ENCODE measurements at regions not wholly inside any gene's neighbourhood (a gene's known extent, or its start where the extent isn't known, plus 50 kb on each side); places are given as distances from the start of the nearest gene placed in this dataset.

DNA sequence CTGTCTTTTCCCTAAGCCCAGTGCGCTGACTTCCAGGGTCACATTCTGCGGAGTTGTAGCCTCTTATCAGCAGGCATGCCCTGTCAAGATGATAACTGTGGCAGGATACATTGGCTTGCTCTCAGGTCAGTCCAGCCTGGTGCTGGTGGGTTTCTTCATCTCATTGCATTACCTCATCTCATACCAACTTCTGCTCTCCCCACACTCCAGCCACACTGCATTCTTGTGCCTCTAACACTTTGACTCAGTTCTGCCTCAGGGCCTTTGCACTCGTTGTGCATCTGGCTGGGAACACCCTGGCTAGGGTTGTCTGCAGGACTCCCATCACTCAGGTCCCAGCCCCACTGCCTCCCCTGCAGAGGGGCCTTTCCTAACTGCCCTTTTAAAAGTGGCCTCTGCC is 110.3 kb upstream of the BACH2 start:
- Histone ChIP-seq H3K4me3 (ENCODE audit: low read depth in 2 of 2, low read length in 1 of 2) (no peak overlapping the region), H3F3A (replicated peaks; ENCODE audit: insufficient read depth) (no peaks in the 10 kb centered on the region), H3K9ac (no peak overlapping the region), H3K9me2 (no peaks in the 10 kb centered on the region), H3K27ac (ENCODE audit: low read depth in 2 of 2, low read length in 1 of 2) (no peak overlapping the region), H3K79me2 (ENCODE audit: insufficient read depth) (no peaks in the 10 kb centered on the region), H3K4me1 (ENCODE audit: control insufficient read depth in 1 of 2, insufficient read depth in 2 of 2, low read depth in 1 of 2, low read length in 1 of 2) (peaks cover 0 to 11% of the 10 kb centered on the region in 2 experiments; a peak in 2 of 4 replicates), H3K9me3 (no peaks in the 10 kb centered on the region), H4K20me1 (ENCODE audit: insufficient read depth) (no peaks in the 10 kb centered on the region), H3K36me3 (replicated peaks in 1 of 2; ENCODE audit: control insufficient read depth in 1 of 2, insufficient read depth in 2 of 2, low read length in 1 of 2) (no peaks in the 10 kb centered on the region), H3K27me3 (ENCODE audit: insufficient read depth) (no peaks in the 10 kb centered on the region), H3K4me2 (no peak overlapping the region), H2AFZ (ENCODE audit: low read depth) (no peak overlapping the region)
- ChIA-PET POLR2A (no interaction called here), CTCF (interaction anchor here (2.5 to 3.3 kb wide), 2 partner anchors 14 to 72 kb away, joined by 11 to 13 read pairs; no protein-coding TSS in a partner anchor)
- TF ChIP-seq RAD21 (IDR thresholded peaks at IDR 0.05; ENCODE audit: low read length) (no peak), FOSL2 (IDR thresholded peaks at IDR 0.05; ENCODE audit: borderline replicate concordance, low read depth) (no peak), TAF1 (IDR thresholded peaks at IDR 0.05; ENCODE audit: borderline replicate concordance, low read depth, low read length) (no peak), EP300 (IDR thresholded peaks at IDR 0.05; ENCODE audit: borderline replicate concordance in 1 of 2, low read depth in 1 of 2, low read length in 1 of 2) (no peak), MAX (IDR thresholded peaks at IDR 0.05; ENCODE audit: low read depth) (no peak), SIN3A (IDR thresholded peaks at IDR 0.05; ENCODE audit: borderline replicate concordance, low read depth, low read length) (no peak), MXI1 (IDR thresholded peaks at IDR 0.05; ENCODE audit: low read depth, low read length) (no peak), ELF1 (IDR thresholded peaks at IDR 0.05) (no peak), TCF12 (IDR thresholded peaks at IDR 0.05) (no peak), RFX5 (IDR thresholded peaks at IDR 0.05; ENCODE audit: low read length) (no peak), MEF2A (IDR thresholded peaks at IDR 0.05; ENCODE audit: borderline replicate concordance, low read depth) (no peak), YY1 (IDR thresholded peaks at IDR 0.05; ENCODE audit: low read depth) (no peak), RXRA (IDR thresholded peaks at IDR 0.05; ENCODE audit: borderline replicate concordance, low read depth) (no peak)
- TF ChIP-seq, protein P1, sequence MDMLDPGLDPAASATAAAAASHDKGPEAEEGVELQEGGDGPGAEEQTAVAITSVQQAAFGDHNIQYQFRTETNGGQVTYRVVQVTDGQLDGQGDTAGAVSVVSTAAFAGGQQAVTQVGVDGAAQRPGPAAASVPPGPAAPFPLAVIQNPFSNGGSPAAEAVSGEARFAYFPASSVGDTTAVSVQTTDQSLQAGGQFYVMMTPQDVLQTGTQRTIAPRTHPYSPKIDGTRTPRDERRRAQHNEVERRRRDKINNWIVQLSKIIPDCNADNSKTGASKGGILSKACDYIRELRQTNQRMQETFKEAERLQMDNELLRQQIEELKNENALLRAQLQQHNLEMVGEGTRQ (IDR thresholded peaks at IDR 0.05; ENCODE audit: borderline replicate concordance, low read depth, low read length) = no peak
- no peak for DNase-seq
- WGBS (ENCODE audit: low lambda C conversion rate) = 25% methylated on average over 1 of the region's 3 CpGs

DNA sequence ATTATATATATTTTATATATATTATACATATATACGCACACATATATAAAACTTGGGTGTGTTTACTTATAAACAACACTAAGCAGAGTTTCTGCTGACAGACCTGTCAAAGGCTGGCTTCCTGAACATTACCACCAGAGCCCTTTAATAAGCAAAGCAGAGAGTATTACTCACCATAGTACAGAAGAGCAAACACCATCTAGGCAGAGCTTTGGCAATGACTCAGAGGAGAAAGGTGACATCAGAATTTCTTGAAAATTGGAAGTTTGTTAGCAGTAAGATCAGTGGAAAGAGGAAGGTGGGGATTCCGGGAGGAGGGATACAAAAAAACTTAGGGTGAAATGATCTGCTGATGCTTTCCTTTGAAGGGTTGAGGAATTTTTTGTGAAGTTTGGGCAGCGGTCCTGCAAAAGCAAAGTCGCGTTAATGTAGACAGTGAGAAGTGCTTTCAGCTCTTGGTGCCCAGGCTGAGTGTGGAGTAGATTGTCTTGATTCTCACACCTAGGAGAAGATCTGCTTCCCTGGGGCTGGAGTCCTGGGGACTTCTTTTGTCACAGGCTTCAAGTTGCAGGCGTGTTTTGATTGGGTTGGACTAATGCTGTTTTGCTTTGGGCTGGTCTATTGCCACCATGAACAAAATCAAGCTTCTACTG is 109.6 kb upstream of the BACH2 start:
- H3K9ac ChIP-seq = no peak overlapping the region
- no peak overlapping the region for H3K4me2 ChIP-seq
- no peak overlapping the region for H3K27ac ChIP-seq (ENCODE audit: low read depth in 2 of 2, low read length in 1 of 2)
- no peak for DNase-seq
- H3F3A ChIP-seq (replicated peaks; ENCODE audit: insufficient read depth) = no peaks in the 10 kb centered on the region
- ChIA-PET POLR2A (no interaction called here), CTCF (interaction anchor here (0.9 to 3.3 kb wide), 3 partner anchors 8 to 73 kb away, joined by 3 to 13 read pairs (median 11); no protein-coding TSS in a partner anchor)
- 91% methylated on average over 6 of the region's 6 CpGs for WGBS (ENCODE audit: low lambda C conversion rate)
- H4K20me1 ChIP-seq (ENCODE audit: insufficient read depth) = no peaks in the 10 kb centered on the region
- no peaks in the 10 kb centered on the region for H3K9me2 ChIP-seq
- H2AFZ ChIP-seq (ENCODE audit: low read depth) = no peak overlapping the region
- no peak overlapping the region for H3K4me3 ChIP-seq (ENCODE audit: low read depth in 2 of 2, low read length in 1 of 2)
- peaks cover 0 to 11% of the 10 kb centered on the region in 2 experiments; a peak in 2 of 4 replicates for H3K4me1 ChIP-seq (ENCODE audit: control insufficient read depth in 1 of 2, insufficient read depth in 2 of 2, low read depth in 1 of 2, low read length in 1 of 2)
- no peaks in the 10 kb centered on the region for H3K27me3 ChIP-seq (ENCODE audit: insufficient read depth)
- no peaks in the 10 kb centered on the region for H3K36me3 ChIP-seq (replicated peaks in 1 of 2; ENCODE audit: control insufficient read depth in 1 of 2, insufficient read depth in 2 of 2, low read length in 1 of 2)
- TF ChIP-seq GABPA (IDR thresholded peaks at IDR 0.05; ENCODE audit: low read depth) (no peak), USF1 (IDR thresholded peaks at IDR 0.05; ENCODE audit: borderline replicate concordance, low read depth) (no peak), SMC3 (IDR thresholded peaks at IDR 0.05; ENCODE audit: low read depth, low read length) (no peak), JUND (IDR thresholded peaks at IDR 0.05) (peak; percentile 40), REST (IDR thresholded peaks at IDR 0.05; ENCODE audit: low read depth, low read length) (no peak), FOSL2 (IDR thresholded peaks at IDR 0.05; ENCODE audit: borderline replicate concordance, low read depth) (peak; percentile 53), TCF12 (IDR thresholded peaks at IDR 0.05) (0 out of 2 replicates have a peak, but pooled peaks have one; percentile 11), FOXM1 (IDR thresholded peaks at IDR 0.05; ENCODE audit: low read depth) (no peak), RFX5 (IDR thresholded peaks at IDR 0.05; ENCODE audit: low read length) (no peak)
- no peaks in the 10 kb centered on the region for H3K79me2 ChIP-seq (ENCODE audit: insufficient read depth)
- no peaks in the 10 kb centered on the region for H3K9me3 ChIP-seq
